Gastroesophageal sphincter (tissue), 3 donors: ENCODE measurements at regions not wholly inside any gene's neighbourhood (a gene's known extent, or its start where the extent isn't known, plus 50 kb on each side); places are given as distances from the start of the nearest gene placed in this dataset.

Experiments
- EP300 ChIP-seq: sonication (generic); formaldehyde crosslinking; IDR thresholded peaks from one replicate; pipeline ENCODE4 v1.6.1; 2017; ENCODE audit warnings: antibody characterized with exemption, mild to moderate bottlenecking
- POLR2A ChIP-seq, 2 donors: fragments of 450-650 bp; IDR thresholded peaks; one replicate each; pipeline ENCODE4 v1.6.1; 2017; ENCODE audit warnings: antibody characterized with exemption in 2 of 2, mild to moderate bottlenecking in 2 of 2, moderate library complexity in 1 of 2
- POLR2AphosphoS5 ChIP-seq: sonication (generic); formaldehyde crosslinking; IDR thresholded peaks from one replicate; pipeline ENCODE4 v1.6.1; 2017; ENCODE audit warnings: antibody characterized with exemption
- TF ChIP-seq, protein P1 (sequence below), 4 experiments: fragments of 200-600 bp in 2 of 4; fragments of 450-650 bp in 2 of 4; sonication (generic) in 1 of 4; IDR thresholded peaks; one replicate each; pipeline ENCODE4 v1.5.1; 2017 to 2019; ENCODE audit warnings: antibody characterized with exemption in 4 of 4, mild to moderate bottlenecking in 2 of 4, moderate library complexity in 2 of 4

DNA sequence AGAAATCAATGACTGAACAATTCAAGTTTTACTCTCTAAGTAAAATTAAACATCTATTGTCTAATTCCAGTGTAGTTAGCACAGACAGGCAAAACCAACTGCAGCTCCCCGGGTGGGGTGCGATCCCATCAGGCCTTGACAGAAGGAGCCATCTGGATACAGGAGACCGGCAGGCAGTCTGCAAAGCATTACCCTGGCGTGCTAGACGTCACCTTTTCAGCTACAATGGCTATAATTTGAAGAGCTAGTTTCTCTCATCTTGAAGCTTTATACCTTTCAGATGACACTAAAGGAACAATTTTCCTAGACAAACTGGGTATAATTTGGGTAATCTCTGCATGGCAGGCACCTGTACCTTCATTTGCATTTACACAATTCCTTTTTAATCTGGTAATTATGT, 761.5 kb upstream of the SOX11 start:
- TF ChIP-seq, protein P1, sequence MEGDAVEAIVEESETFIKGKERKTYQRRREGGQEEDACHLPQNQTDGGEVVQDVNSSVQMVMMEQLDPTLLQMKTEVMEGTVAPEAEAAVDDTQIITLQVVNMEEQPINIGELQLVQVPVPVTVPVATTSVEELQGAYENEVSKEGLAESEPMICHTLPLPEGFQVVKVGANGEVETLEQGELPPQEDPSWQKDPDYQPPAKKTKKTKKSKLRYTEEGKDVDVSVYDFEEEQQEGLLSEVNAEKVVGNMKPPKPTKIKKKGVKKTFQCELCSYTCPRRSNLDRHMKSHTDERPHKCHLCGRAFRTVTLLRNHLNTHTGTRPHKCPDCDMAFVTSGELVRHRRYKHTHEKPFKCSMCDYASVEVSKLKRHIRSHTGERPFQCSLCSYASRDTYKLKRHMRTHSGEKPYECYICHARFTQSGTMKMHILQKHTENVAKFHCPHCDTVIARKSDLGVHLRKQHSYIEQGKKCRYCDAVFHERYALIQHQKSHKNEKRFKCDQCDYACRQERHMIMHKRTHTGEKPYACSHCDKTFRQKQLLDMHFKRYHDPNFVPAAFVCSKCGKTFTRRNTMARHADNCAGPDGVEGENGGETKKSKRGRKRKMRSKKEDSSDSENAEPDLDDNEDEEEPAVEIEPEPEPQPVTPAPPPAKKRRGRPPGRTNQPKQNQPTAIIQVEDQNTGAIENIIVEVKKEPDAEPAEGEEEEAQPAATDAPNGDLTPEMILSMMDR (IDR thresholded peaks at IDR 0.05) = no peak
- TF ChIP-seq POLR2A (IDR thresholded peaks at IDR 0.05) (no peak), POLR2AphosphoS5 (no peak), EP300 (no peak)
